ENCODE measurements at regions not wholly inside any gene's neighbourhood (a gene's known extent, or its start where the extent isn't known, plus 50 kb on each side); places are given as distances from the start of the nearest gene placed in this dataset.

DNA sequence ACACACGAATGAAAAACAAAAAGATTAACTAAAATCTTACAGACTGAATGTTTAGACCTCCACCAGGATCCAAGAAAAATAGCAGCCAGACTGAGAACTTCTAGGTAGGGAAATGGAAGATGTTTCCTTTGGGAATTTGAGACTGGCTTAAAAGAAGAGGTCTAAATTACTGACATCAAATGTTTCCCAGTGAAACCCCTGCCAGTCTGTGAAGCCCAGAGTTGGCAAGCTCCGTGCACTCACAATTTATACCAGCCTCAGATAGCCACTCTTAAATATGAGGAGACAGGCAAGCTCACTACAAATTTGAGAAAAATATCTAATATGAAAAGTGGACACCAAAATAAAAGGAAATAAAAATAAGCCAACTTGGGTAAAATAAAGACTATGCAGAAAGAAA, 700.5 kb upstream of the ZNF385D start:
- no peaks in the 10 kb centered on the region for H3K79me1 ChIP-seq (ENCODE audit: low read depth, low read length)
- H3K27me3 ChIP-seq (ENCODE audit: control insufficient read depth in 3 of 3, insufficient read depth in 3 of 3, low read depth in 1 of 3, low read length in 3 of 3), result no peaks in the 10 kb centered on the region
- no CpG with 5 or more reads among the region's 2 CpGs for WGBS, 2 donors (ENCODE audit: extremely low coverage in 2 of 2, insufficient read length in 2 of 2, insufficient replicate concordance in 1 of 2)
- H2BK120ac ChIP-seq (ENCODE audit: low read depth, low read length), result no peak overlapping the region
- H3K4me1 ChIP-seq (ENCODE audit: control insufficient read depth in 2 of 2, insufficient read depth in 1 of 2, low read depth in 1 of 2, low read length in 2 of 2), result no peaks in the 10 kb centered on the region
- H3K4me2 ChIP-seq (ENCODE audit: insufficient read depth, low read length, poor library complexity, severe bottlenecking), result no peak overlapping the region
- no peak overlapping the region for H2AFZ ChIP-seq (ENCODE audit: low read length)
- H2AK5ac ChIP-seq (ENCODE audit: low read depth, low read length), result no peak overlapping the region
- no peak overlapping the region for H3K14ac ChIP-seq (ENCODE audit: low read length)
- H4K8ac ChIP-seq (ENCODE audit: low read depth, low read length), result no peak overlapping the region
- no peaks in the 10 kb centered on the region for H3K9me3 ChIP-seq (replicated peaks in 1 of 2; ENCODE audit: control insufficient read depth in 2 of 2, insufficient read depth in 1 of 2, low read depth in 1 of 2, low read length in 2 of 2)
- no peak overlapping the region for H3K4me3 ChIP-seq (ENCODE audit: low read length in 2 of 2)
- H3K27ac ChIP-seq (replicated peaks; ENCODE audit: low read length), result no peak overlapping the region
- H3K9ac ChIP-seq (ENCODE audit: low read depth, low read length, poor library complexity), result no peak overlapping the region
- H3K36me3 ChIP-seq (replicated peaks in 1 of 2; ENCODE audit: control insufficient read depth in 2 of 2, insufficient read depth in 2 of 2, low read length in 2 of 2), result no peaks in the 10 kb centered on the region
- no peak overlapping the region for H3K23ac ChIP-seq (ENCODE audit: low read depth, low read length, poor library complexity)
- no peak overlapping the region for H3K18ac ChIP-seq (ENCODE audit: low read length)
- no peak overlapping the region for H2BK15ac ChIP-seq (ENCODE audit: low read length)
- no peak for DNase-seq (ENCODE audit: low spot score)
- H4K91ac ChIP-seq (ENCODE audit: low read depth, low read length, poor library complexity), result no peak overlapping the region
- no peak overlapping the region for H2BK12ac ChIP-seq (ENCODE audit: low read length)
- H2BK5ac ChIP-seq (ENCODE audit: low read length), result no peak overlapping the region
- H3K4ac ChIP-seq (ENCODE audit: low read length), result no peak overlapping the region

DNA sequence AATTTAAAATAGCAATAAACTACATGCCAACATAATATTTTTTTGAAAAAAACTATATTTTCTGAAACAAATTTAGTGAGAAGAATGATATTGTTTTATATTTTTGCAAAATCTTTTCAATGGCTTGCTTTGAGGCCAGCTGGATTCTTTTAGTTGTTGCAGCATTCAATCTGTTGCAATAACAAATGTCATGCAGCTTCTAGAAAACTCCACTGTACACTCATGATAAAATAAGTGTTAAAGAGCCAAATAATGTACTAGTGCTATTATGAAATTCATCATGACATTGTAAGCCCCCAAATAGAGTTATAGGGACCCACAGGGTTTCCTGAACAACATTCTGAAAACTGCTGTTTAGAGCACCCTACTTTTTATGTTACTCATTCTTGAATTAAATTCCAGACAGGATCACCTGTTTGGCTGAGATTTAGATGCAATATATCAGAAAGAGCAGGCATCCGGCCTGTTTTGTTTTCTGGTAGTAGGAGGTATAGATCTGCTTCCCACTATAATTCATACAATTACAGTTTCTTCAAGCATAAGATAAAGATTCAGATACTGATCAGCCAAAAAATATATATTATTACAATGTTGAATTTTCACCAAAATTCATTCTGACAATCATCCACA, 703.0 kb upstream of the ZNF385D start:
- Histone ChIP-seq H3K27me3 (ENCODE audit: control insufficient read depth in 3 of 3, insufficient read depth in 3 of 3, low read depth in 1 of 3, low read length in 3 of 3) (no peaks in the 10 kb centered on the region), H3K4ac (ENCODE audit: low read length) (no peak overlapping the region), H3K36me3 (replicated peaks in 1 of 2; ENCODE audit: control insufficient read depth in 2 of 2, insufficient read depth in 2 of 2, low read length in 2 of 2) (no peaks in the 10 kb centered on the region), H3K4me3 (ENCODE audit: low read length in 2 of 2) (no peak overlapping the region), H2AK5ac (ENCODE audit: low read depth, low read length) (no peak overlapping the region), H3K23ac (ENCODE audit: low read depth, low read length, poor library complexity) (no peak overlapping the region), H3K9me3 (replicated peaks in 1 of 2; ENCODE audit: control insufficient read depth in 2 of 2, insufficient read depth in 1 of 2, low read depth in 1 of 2, low read length in 2 of 2) (no peaks in the 10 kb centered on the region), H3K79me1 (ENCODE audit: low read depth, low read length) (no peaks in the 10 kb centered on the region), H4K8ac (ENCODE audit: low read depth, low read length) (no peak overlapping the region), H3K18ac (ENCODE audit: low read length) (no peak overlapping the region), H3K27ac (replicated peaks; ENCODE audit: low read length) (no peak overlapping the region), H2BK5ac (ENCODE audit: low read length) (no peak overlapping the region), H3K4me2 (ENCODE audit: insufficient read depth, low read length, poor library complexity, severe bottlenecking) (no peak overlapping the region), H2BK12ac (ENCODE audit: low read length) (no peak overlapping the region), H3K9ac (ENCODE audit: low read depth, low read length, poor library complexity) (no peak overlapping the region), H2AFZ (ENCODE audit: low read length) (no peak overlapping the region), H2BK120ac (ENCODE audit: low read depth, low read length) (no peak overlapping the region), H2BK15ac (ENCODE audit: low read length) (no peak overlapping the region), H4K91ac (ENCODE audit: low read depth, low read length, poor library complexity) (no peak overlapping the region), H3K4me1 (ENCODE audit: control insufficient read depth in 2 of 2, insufficient read depth in 1 of 2, low read depth in 1 of 2, low read length in 2 of 2) (no peaks in the 10 kb centered on the region), H3K14ac (ENCODE audit: low read length) (no peak overlapping the region)
- no CpG with 5 or more reads among the region's 1 CpG for WGBS, 2 donors (ENCODE audit: extremely low coverage in 2 of 2, insufficient read length in 2 of 2, insufficient replicate concordance in 1 of 2)
- DNase-seq (ENCODE audit: low spot score), result no peak

DNA sequence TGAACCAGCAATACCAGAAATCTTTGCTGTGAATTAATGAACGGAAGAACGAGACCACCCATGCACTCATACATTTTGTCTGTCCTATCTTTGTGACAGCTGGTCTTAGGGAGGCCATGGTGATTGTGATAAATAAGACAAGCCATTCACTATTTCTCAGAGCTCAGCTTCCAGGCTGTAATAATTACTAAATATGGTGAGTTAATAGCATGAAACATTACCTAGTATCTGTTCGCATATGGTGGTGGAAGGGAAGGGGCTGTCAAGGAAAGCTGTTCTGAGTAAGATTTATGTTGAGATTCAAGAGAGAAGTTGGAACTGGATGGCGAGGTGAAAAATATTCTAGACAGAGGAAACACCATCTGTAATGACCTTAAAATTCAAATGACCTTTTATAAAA, 719.0 kb upstream of the ZNF385D start:
- no peak overlapping the region for H3K4me2 ChIP-seq (ENCODE audit: insufficient read depth, low read length, poor library complexity, severe bottlenecking)
- H3K27me3 ChIP-seq (ENCODE audit: control insufficient read depth in 3 of 3, insufficient read depth in 3 of 3, low read depth in 1 of 3, low read length in 3 of 3), result no peaks in the 10 kb centered on the region
- H3K4me3 ChIP-seq (ENCODE audit: low read length in 2 of 2), result no peak overlapping the region
- no peak overlapping the region for H2BK15ac ChIP-seq (ENCODE audit: low read length)
- H3K27ac ChIP-seq (replicated peaks; ENCODE audit: low read length), result no peak overlapping the region
- H2BK12ac ChIP-seq (ENCODE audit: low read length), result no peak overlapping the region
- H3K4me1 ChIP-seq (ENCODE audit: control insufficient read depth in 2 of 2, insufficient read depth in 1 of 2, low read depth in 1 of 2, low read length in 2 of 2), result no peaks in the 10 kb centered on the region
- no peaks in the 10 kb centered on the region for H3K79me1 ChIP-seq (ENCODE audit: low read depth, low read length)
- H3K18ac ChIP-seq (ENCODE audit: low read length), result no peak overlapping the region
- no peak for DNase-seq (ENCODE audit: low spot score)
- no peak overlapping the region for H2BK120ac ChIP-seq (ENCODE audit: low read depth, low read length)
- H2BK5ac ChIP-seq (ENCODE audit: low read length), result no peak overlapping the region
- H3K23ac ChIP-seq (ENCODE audit: low read depth, low read length, poor library complexity), result no peak overlapping the region
- no peak overlapping the region for H3K4ac ChIP-seq (ENCODE audit: low read length)
- H4K8ac ChIP-seq (ENCODE audit: low read depth, low read length), result no peak overlapping the region
- no peaks in the 10 kb centered on the region for H3K36me3 ChIP-seq (replicated peaks in 1 of 2; ENCODE audit: control insufficient read depth in 2 of 2, insufficient read depth in 2 of 2, low read length in 2 of 2)
- no peaks in the 10 kb centered on the region for H3K9me3 ChIP-seq (replicated peaks in 1 of 2; ENCODE audit: control insufficient read depth in 2 of 2, insufficient read depth in 1 of 2, low read depth in 1 of 2, low read length in 2 of 2)
- H2AFZ ChIP-seq (ENCODE audit: low read length), result no peak overlapping the region
- H2AK5ac ChIP-seq (ENCODE audit: low read depth, low read length), result no peak overlapping the region
- no peak overlapping the region for H4K91ac ChIP-seq (ENCODE audit: low read depth, low read length, poor library complexity)
- no peak overlapping the region for H3K14ac ChIP-seq (ENCODE audit: low read length)
- no CpG with 5 or more reads among the region's 4 CpGs for WGBS, 2 donors (ENCODE audit: extremely low coverage in 2 of 2, insufficient read length in 2 of 2, insufficient replicate concordance in 1 of 2)
- no peak overlapping the region for H3K9ac ChIP-seq (ENCODE audit: low read depth, low read length, poor library complexity)

DNA sequence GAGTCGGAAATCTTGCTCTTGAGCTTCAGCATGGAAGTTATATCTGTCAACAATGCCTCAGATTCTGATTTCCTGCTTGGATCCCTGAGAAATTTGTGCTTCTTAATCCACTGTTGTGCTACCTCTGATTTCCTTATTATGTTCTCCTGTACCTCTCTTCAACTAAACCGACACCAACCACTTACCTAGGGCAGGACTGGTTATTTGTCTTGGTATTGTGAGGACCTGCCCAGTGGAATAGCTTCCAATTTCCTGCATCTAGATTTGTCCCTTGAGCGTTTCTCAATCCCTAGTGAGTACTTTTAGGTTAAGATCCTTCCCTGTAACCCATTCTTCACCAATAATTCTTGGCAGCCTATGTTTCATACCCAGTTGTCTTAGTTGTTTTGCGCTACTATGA, 720.5 kb upstream of the ZNF385D start:
- H2BK5ac ChIP-seq (ENCODE audit: low read length), result no peak overlapping the region
- no peak overlapping the region for H2AFZ ChIP-seq (ENCODE audit: low read length)
- H4K8ac ChIP-seq (ENCODE audit: low read depth, low read length), result no peak overlapping the region
- no CpG with 5 or more reads among the region's 4 CpGs for WGBS, 2 donors (ENCODE audit: extremely low coverage in 2 of 2, insufficient read length in 2 of 2, insufficient replicate concordance in 1 of 2)
- no peak overlapping the region for H4K91ac ChIP-seq (ENCODE audit: low read depth, low read length, poor library complexity)
- no peaks in the 10 kb centered on the region for H3K9me3 ChIP-seq (replicated peaks in 1 of 2; ENCODE audit: control insufficient read depth in 2 of 2, insufficient read depth in 1 of 2, low read depth in 1 of 2, low read length in 2 of 2)
- H3K4me2 ChIP-seq (ENCODE audit: insufficient read depth, low read length, poor library complexity, severe bottlenecking), result no peak overlapping the region
- H2AK5ac ChIP-seq (ENCODE audit: low read depth, low read length), result no peak overlapping the region
- H3K36me3 ChIP-seq (replicated peaks in 1 of 2; ENCODE audit: control insufficient read depth in 2 of 2, insufficient read depth in 2 of 2, low read length in 2 of 2), result no peaks in the 10 kb centered on the region
- H2BK120ac ChIP-seq (ENCODE audit: low read depth, low read length), result no peak overlapping the region
- H3K23ac ChIP-seq (ENCODE audit: low read depth, low read length, poor library complexity), result no peak overlapping the region
- no peaks in the 10 kb centered on the region for H3K79me1 ChIP-seq (ENCODE audit: low read depth, low read length)
- no peaks in the 10 kb centered on the region for H3K4me1 ChIP-seq (ENCODE audit: control insufficient read depth in 2 of 2, insufficient read depth in 1 of 2, low read depth in 1 of 2, low read length in 2 of 2)
- H3K27ac ChIP-seq (replicated peaks; ENCODE audit: low read length), result no peak overlapping the region
- DNase-seq (ENCODE audit: low spot score), result no peak
- no peak overlapping the region for H3K9ac ChIP-seq (ENCODE audit: low read depth, low read length, poor library complexity)
- no peak overlapping the region for H3K4me3 ChIP-seq (ENCODE audit: low read length in 2 of 2)
- no peaks in the 10 kb centered on the region for H3K27me3 ChIP-seq (ENCODE audit: control insufficient read depth in 3 of 3, insufficient read depth in 3 of 3, low read depth in 1 of 3, low read length in 3 of 3)
- H3K4ac ChIP-seq (ENCODE audit: low read length), result no peak overlapping the region
- H3K18ac ChIP-seq (ENCODE audit: low read length), result no peak overlapping the region
- H3K14ac ChIP-seq (ENCODE audit: low read length), result no peak overlapping the region
- no peak overlapping the region for H2BK15ac ChIP-seq (ENCODE audit: low read length)
- H2BK12ac ChIP-seq (ENCODE audit: low read length), result no peak overlapping the region
